ENCODE measurements at regions not wholly inside any gene's neighbourhood (a gene's known extent, or its start where the extent isn't known, plus 50 kb on each side); places are given as distances from the start of the nearest gene placed in this dataset.

DNA sequence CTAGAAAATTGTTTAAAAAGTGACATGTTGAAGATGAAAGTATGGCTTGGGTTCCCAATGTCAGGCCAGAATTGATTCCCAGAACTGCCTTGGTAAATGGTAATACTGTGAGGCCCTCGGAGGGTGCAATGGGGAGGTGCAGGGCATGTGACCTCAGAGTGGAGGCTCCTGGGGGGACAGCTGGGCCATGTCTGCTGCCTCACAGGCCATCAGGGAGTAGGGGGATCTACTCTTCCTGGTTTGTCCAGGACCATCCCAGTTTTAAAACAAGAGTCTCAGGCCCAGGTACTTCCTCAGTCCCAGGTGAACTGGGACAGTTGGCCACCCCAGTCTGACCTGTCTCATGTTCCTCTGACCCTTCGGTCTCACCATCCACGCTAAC lies 55.3 kb upstream of the SNX9 start:
- peaks cover 0 to 36% (median 16%) of the 10 kb centered on the region in 3 donors for H3K4me1 ChIP-seq
- H3K36me3 ChIP-seq = no peaks in the 10 kb centered on the region
- no peak overlapping the region for H3K4me3 ChIP-seq
- H3K9me3 ChIP-seq = no peaks in the 10 kb centered on the region
- no peak for ATAC-seq
- peaks cover 14% of the 10 kb centered on the region for H3K27me3 ChIP-seq
- peak overlapping the region in 3 of 4 donors; percentile 17 to 61 (median 40) for H3K27ac ChIP-seq
- 83 to 94% methylated on average over 1 to 3 of the region's 3 CpGs for WGBS, 2 donors (ENCODE audit: low coverage in 1 of 2)
- TF ChIP-seq EP300 (IDR thresholded peaks at IDR 0.05) (no peak), POLR2A (IDR thresholded peaks at IDR 0.05) (no peak), POLR2AphosphoS5 (IDR thresholded peaks at IDR 0.05) (no peak)
- TF ChIP-seq, protein P1, sequence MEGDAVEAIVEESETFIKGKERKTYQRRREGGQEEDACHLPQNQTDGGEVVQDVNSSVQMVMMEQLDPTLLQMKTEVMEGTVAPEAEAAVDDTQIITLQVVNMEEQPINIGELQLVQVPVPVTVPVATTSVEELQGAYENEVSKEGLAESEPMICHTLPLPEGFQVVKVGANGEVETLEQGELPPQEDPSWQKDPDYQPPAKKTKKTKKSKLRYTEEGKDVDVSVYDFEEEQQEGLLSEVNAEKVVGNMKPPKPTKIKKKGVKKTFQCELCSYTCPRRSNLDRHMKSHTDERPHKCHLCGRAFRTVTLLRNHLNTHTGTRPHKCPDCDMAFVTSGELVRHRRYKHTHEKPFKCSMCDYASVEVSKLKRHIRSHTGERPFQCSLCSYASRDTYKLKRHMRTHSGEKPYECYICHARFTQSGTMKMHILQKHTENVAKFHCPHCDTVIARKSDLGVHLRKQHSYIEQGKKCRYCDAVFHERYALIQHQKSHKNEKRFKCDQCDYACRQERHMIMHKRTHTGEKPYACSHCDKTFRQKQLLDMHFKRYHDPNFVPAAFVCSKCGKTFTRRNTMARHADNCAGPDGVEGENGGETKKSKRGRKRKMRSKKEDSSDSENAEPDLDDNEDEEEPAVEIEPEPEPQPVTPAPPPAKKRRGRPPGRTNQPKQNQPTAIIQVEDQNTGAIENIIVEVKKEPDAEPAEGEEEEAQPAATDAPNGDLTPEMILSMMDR (IDR thresholded peaks at IDR 0.05) = no peak

GRCh38 chr6:157768304-157768703 lies 54.7 kb upstream of the SNX9 start:
- peaks cover 19% of the 10 kb centered on the region for H3K27me3 ChIP-seq
- ATAC-seq = no peak
- 83 to 91% methylated on average over 6 of the region's 6 CpGs for WGBS, 2 donors (ENCODE audit: low coverage in 1 of 2)
- H3K4me1 ChIP-seq = peaks cover 0 to 31% (median 15%) of the 10 kb centered on the region in 3 donors
- H3K9me3 ChIP-seq = no peaks in the 10 kb centered on the region
- TF ChIP-seq EP300 (IDR thresholded peaks at IDR 0.05) = no peak
- TF ChIP-seq, protein P1 (IDR thresholded peaks at IDR 0.05) = no peak
- TF ChIP-seq POLR2A (IDR thresholded peaks at IDR 0.05) = no peak
- no peak for TF ChIP-seq POLR2AphosphoS5 (IDR thresholded peaks at IDR 0.05)
- peak overlapping the region in 3 of 4 donors; percentile 17 to 61 (median 40) for H3K27ac ChIP-seq
- H3K36me3 ChIP-seq = no peaks in the 10 kb centered on the region
- no peak overlapping the region for H3K4me3 ChIP-seq

DNA sequence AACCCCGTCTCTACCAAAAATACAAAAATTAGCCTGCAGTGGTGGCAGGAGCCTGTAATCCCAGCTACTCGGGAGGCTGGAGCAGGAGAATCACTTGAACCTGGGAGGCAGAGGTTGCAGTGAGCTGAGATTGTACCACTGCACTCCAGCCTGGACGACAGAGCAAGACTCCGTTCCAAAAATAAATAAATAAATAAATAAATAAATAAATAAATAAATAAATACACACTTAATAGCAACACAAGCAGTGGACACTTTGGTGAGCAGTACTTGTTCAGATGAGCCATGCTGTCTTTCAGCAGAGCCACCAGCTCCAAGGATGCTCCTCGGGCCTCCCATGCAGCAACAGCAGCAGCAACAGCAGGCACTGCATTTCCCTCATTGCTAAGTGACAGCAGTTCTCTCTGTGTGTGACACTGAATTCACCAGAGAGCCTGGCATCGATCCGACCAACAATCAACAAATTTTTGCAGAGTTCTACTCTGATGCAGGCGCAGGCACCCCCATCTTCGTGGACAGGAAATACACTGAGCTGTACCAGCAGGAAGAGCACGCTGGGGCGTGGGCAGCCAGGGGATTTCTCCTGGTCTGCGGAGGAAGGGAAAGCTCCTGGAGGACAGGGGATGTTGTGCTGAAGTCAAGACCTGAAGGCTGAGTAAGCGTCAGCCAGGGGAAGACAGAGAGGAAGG lies 54.0 kb upstream of the SNX9 start:
- Histone ChIP-seq H3K27me3 (peaks cover 26% of the 10 kb centered on the region), H3K9me3 (no peaks in the 10 kb centered on the region), H3K27ac (no peak overlapping the region), H3K36me3 (no peaks in the 10 kb centered on the region), H3K4me1 (peaks cover 0 to 24% (median 9%) of the 10 kb centered on the region in 3 donors), H3K4me3 (no peak overlapping the region)
- TF ChIP-seq, protein P1 (IDR thresholded peaks at IDR 0.05) = no peak
- no peak for TF ChIP-seq EP300 (IDR thresholded peaks at IDR 0.05)
- no peak for TF ChIP-seq POLR2AphosphoS5 (IDR thresholded peaks at IDR 0.05)
- no peak for TF ChIP-seq POLR2A (IDR thresholded peaks at IDR 0.05)
- 66 to 85% methylated on average over 8 of the region's 13 CpGs for WGBS, 2 donors (ENCODE audit: low coverage in 1 of 2)
- ATAC-seq = no peak

DNA sequence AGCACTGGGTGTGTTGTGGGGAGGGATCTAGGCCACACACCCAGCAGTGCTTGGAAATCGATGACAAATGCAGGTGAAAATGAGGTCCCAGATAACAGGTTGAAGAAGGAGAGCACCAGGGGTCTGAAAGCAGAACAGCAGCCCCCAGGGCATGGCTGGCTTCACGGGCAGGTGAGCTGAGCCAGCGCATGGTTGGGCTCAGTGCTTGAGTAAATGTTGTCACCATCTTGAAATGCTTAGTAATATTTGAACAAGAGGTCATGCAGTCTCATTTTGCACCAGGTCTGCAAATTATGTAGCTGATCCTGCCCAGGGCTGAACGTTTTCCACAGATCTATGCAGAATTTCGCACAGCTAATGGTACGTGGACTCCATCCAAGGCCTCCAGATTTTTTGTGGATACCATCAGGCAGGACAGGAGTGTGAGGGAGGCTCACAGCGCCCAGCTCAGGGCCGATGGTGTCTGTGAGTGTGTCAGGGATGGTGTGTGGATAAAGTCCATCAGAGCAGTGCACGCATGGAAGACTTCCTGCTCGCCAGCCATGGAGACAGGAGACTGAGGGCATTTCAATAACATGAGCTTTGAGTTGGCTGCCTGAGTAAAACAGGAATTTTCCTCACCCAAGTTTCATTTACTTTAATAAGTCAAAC lies 53.1 kb upstream of the SNX9 start:
- no peaks in the 10 kb centered on the region for H3K36me3 ChIP-seq
- no peaks in the 10 kb centered on the region for H3K9me3 ChIP-seq
- TF ChIP-seq, protein P1 (IDR thresholded peaks at IDR 0.05) = no peak
- TF ChIP-seq POLR2AphosphoS5 (IDR thresholded peaks at IDR 0.05) (no peak), EP300 (IDR thresholded peaks at IDR 0.05) (no peak), POLR2A (IDR thresholded peaks at IDR 0.05) (no peak)
- H3K27me3 ChIP-seq = peaks cover 27% of the 10 kb centered on the region
- no peak overlapping the region for H3K4me3 ChIP-seq
- H3K4me1 ChIP-seq = peaks cover 0 to 15% (median 1%) of the 10 kb centered on the region in 3 donors
- no peak for ATAC-seq
- WGBS, 2 donors (ENCODE audit: low coverage in 1 of 2) = 69 to 83% methylated on average over 5 to 6 of the region's 10 CpGs
- H3K27ac ChIP-seq = no peak overlapping the region

DNA sequence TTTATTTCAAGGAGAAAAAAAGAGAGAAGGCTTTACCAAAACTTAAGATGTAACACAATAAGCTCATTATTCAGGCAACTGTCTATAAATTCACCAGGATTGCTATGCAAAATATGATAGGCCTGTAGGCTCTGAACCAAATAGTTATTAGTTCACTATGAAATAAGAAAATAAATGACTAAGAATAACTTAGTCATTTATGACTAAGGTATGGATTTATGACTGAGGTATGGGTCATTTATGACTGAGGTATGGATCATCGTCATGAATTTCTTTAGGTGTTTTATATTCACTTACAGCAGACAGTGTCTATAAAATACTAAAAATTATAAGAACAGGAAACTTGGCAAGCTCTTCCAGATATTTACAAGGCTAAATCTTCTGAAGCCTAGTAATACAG lies 52.1 kb upstream of the SNX9 start:
- ATAC-seq = no peak
- Histone ChIP-seq H3K27ac (no peak overlapping the region), H3K4me3 (no peak overlapping the region), H3K4me1 (peaks cover 0 to 5% (median 0%) of the 10 kb centered on the region in 3 donors), H3K27me3 (peaks cover 27% of the 10 kb centered on the region), H3K36me3 (no peaks in the 10 kb centered on the region), H3K9me3 (no peaks in the 10 kb centered on the region)
- 70 to 92% methylated on average over 1 of the region's 1 CpG for WGBS, 2 donors (ENCODE audit: low coverage in 1 of 2)
- no peak for TF ChIP-seq POLR2A (IDR thresholded peaks at IDR 0.05)
- TF ChIP-seq EP300 (IDR thresholded peaks at IDR 0.05) = no peak
- TF ChIP-seq, protein P1 (IDR thresholded peaks at IDR 0.05) = no peak
- TF ChIP-seq POLR2AphosphoS5 (IDR thresholded peaks at IDR 0.05) = no peak

Data from gastroesophageal sphincter (tissue), 4 donors.